ENCODE measurements at regions not wholly inside any gene's neighbourhood (a gene's known extent, or its start where the extent isn't known, plus 50 kb on each side); places are given as distances from the start of the nearest gene placed in this dataset.

DNA sequence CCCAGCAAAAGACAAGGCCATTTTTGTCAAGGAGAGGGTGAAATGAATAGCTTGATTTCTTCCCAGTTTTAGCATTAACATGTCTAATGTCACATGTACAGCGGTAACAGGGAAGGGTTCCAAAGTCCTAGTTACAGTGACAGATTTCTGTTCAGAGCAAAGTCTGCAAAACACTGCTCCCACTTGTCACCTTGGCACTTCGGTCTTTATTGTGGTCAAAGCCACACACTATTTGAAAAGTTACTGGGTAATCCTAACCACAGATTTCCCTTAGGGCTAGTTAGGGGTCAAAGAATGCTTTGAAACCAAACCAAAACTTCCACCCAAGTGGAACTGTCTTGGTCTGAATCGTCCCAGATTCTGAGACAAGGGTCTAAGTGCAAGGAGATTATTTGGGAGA is 455.6 kb downstream of the HS3ST3B1 start:
- Mint-ChIP-seq H3K4me3 (no peak overlapping the region), H3K36me3 (ENCODE audit: low read depth) (no peaks in the 10 kb centered on the region), H3K27ac (no peak overlapping the region), H3K4me1 (ENCODE audit: low read depth) (no peaks in the 10 kb centered on the region), H3K9me3 (ENCODE audit: insufficient read depth) (no peaks in the 10 kb centered on the region), H3K27me3 (ENCODE audit: low read depth) (peaks cover 4% of the 10 kb centered on the region)
- CTCF ChIA-PET: no interaction called here
- POLR2A ChIA-PET: no interaction called here
- DNase-seq: no peak
- ATAC-seq: no peak

DNA sequence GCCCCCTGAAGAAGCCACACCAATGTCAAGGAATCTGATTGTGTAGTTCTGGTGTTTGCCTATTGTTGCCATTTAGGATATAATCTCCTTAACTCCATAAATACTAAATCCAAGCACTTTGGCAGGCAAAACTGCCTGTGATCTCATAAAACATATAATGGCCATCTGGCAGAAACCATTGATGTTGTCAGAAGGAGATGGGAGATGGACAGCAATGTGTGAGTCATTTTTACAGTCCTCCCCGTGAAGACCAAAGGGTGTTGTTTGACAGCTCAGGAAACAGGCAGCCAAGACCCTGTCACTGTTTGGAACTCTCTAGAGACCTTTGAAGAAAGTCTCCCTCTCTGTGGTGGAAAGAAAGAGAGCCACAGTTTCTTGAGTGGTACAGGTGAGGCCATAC is 454.1 kb downstream of the HS3ST3B1 start:
- H3K36me3 Mint-ChIP-seq (ENCODE audit: low read depth): no peaks in the 10 kb centered on the region
- POLR2A ChIA-PET: no interaction called here

DNA sequence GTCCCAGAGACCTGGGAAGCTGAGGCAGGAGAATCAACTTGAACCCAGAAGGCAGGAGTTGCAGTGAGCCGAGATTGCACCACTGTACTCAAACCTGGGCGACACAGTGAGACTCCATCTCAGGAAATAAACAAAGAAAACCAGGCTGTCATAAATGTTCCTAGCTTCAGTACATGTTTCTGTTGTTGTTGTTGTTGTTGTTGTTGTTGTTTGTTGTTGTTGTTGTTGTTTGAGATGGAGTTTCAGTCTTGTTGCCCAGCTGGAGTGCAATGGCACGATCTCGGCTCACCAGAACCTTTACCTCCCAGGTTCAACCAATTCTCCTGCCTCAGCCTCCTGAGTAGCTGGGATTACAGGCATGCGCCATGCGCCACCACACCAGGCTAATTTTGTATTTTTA is 452.5 kb downstream of the HS3ST3B1 start:
- no peak for DNase-seq
- POLR2A ChIA-PET: no interaction called here
- peaks cover 1% of the 10 kb centered on the region for H3K27me3 Mint-ChIP-seq (ENCODE audit: low read depth)
- CTCF ChIA-PET: no interaction called here
- no peak for ATAC-seq
- no peak overlapping the region for H3K4me3 Mint-ChIP-seq
- H3K9me3 Mint-ChIP-seq (ENCODE audit: insufficient read depth): no peaks in the 10 kb centered on the region
- no peaks in the 10 kb centered on the region for H3K4me1 Mint-ChIP-seq (ENCODE audit: low read depth)
- H3K36me3 Mint-ChIP-seq (ENCODE audit: low read depth): no peaks in the 10 kb centered on the region
- no peak overlapping the region for H3K27ac Mint-ChIP-seq

More for the DNA sequence above, 454.1 kb downstream of the HS3ST3B1 start:
- CTCF ChIA-PET: no interaction called here
- Mint-ChIP-seq H3K9me3 (ENCODE audit: insufficient read depth) (no peaks in the 10 kb centered on the region), H3K4me1 (ENCODE audit: low read depth) (no peaks in the 10 kb centered on the region), H3K27me3 (ENCODE audit: low read depth) (peaks cover 4% of the 10 kb centered on the region), H3K27ac (no peak overlapping the region), H3K4me3 (no peak overlapping the region)
- no peak for ATAC-seq
- DNase-seq: no peak

DNA sequence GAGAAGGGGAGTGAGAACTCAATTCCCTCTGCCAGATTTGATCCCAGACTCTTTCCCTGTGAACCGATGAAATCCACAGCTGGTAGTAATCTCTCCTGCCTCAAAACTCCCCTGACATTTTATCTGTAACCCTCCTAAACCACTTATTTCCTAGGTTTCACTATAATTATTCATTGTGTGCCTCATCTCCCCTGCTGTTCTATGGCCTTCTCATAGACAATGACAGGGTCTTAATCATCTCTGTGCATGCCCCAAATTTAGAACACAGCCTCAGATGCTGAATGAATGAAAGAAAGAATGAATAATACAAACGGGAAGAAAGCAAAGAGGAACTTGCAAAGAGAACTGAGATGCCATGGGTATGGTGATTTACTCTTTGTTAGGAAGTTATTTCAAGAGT is 451.1 kb downstream of the HS3ST3B1 start:
- H3K36me3 Mint-ChIP-seq (ENCODE audit: low read depth): no peaks in the 10 kb centered on the region
- ATAC-seq (no peak), DNase-seq (no peak)
- H3K27ac Mint-ChIP-seq: no peak overlapping the region
- CTCF ChIA-PET: no interaction called here
- no peaks in the 10 kb centered on the region for H3K27me3 Mint-ChIP-seq (ENCODE audit: low read depth)
- POLR2A ChIA-PET: no interaction called here
- H3K4me3 Mint-ChIP-seq: no peak overlapping the region
- H3K9me3 Mint-ChIP-seq (ENCODE audit: insufficient read depth): no peaks in the 10 kb centered on the region
- no peaks in the 10 kb centered on the region for H3K4me1 Mint-ChIP-seq (ENCODE audit: low read depth)

DNA sequence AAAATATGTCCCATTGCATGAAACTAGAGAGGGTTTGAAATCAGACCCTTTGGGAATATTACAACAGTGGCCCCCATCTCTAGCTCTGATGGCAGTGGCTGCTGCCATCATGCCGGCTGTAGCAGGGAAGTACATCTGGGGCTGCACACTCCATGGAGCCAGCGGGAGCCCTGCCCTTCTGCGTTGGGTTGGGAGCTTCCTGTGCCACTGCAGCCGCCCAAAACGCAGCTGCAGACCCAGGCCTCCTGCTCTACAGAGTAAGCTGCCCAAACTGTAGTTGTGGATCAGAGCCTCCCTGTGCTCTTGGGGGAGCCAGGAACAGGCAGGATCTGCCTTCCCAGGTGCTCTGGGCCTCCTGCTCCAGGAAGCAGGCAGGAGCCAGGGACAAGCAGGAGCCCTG is 450.0 kb downstream of the HS3ST3B1 start:
- no peak for ATAC-seq
- no peaks in the 10 kb centered on the region for H3K4me1 Mint-ChIP-seq (ENCODE audit: low read depth)
- ChIA-PET CTCF (no interaction called here), POLR2A (no interaction called here)
- no peak for DNase-seq
- no peak overlapping the region for H3K4me3 Mint-ChIP-seq
- no peaks in the 10 kb centered on the region for H3K27me3 Mint-ChIP-seq (ENCODE audit: low read depth)
- no peak overlapping the region for H3K27ac Mint-ChIP-seq
- no peaks in the 10 kb centered on the region for H3K36me3 Mint-ChIP-seq (ENCODE audit: low read depth)
- no peaks in the 10 kb centered on the region for H3K9me3 Mint-ChIP-seq (ENCODE audit: insufficient read depth)

DNA sequence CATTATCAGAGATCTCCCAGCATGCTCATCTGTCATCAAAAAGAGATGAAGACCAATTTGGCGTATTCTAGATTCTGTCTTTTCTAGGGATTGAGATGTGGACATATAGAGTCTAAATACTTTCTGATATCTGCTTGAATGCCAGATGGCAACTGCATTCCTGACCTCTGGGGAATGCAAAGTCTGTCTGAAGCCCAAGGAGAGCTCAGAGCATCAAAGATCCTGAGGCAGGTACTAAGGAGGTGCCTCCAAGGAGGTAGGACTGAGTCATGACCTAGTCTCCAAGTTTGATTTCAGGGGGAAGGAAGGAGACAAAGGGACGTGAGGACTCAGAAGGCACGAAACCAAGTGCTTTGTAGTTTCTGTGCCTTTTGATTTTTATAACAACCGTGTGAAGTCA is 448.4 kb downstream of the HS3ST3B1 start:
- Mint-ChIP-seq H3K27me3 (ENCODE audit: low read depth) (no peaks in the 10 kb centered on the region), H3K9me3 (ENCODE audit: insufficient read depth) (no peaks in the 10 kb centered on the region), H3K36me3 (ENCODE audit: low read depth) (no peaks in the 10 kb centered on the region), H3K4me3 (no peak overlapping the region), H3K27ac (no peak overlapping the region), H3K4me1 (ENCODE audit: low read depth) (no peaks in the 10 kb centered on the region)
- ChIA-PET POLR2A (no interaction called here), CTCF (no interaction called here)
- no peak for DNase-seq
- no peak for ATAC-seq

DNA sequence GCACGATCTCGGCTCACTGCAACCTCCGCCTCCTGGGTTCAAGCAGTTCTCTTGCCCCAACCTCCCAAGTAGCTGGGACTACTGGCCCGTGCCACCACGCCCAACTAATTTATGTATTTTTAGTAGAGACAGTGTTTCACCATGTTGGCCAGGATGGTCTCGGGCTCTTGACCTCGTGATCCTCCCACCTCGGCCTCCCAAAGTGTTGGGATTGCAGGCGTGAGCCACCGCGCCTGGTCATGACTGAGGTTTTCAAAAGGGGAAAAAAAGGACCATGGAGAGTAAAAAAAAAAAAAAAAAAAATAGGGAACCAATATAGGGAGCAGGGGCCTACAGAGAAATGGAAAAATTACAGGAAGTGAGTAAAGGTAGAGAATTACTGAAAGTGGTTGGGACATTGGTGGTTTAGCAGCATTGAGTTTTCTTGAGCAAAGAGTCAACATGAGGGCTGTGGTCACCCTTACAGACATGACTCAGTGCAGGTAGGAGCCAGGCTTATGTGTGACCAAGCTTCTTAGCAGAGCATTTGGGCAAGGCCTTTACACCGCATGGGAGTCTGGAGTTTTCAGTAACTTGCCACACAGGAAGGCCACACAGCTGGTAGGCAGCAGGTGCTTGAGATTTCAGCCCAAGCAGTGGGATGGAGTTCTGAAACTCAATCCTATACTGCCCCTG is 447.3 kb downstream of the HS3ST3B1 start:
- no peak overlapping the region for H3K4me3 Mint-ChIP-seq

DNA sequence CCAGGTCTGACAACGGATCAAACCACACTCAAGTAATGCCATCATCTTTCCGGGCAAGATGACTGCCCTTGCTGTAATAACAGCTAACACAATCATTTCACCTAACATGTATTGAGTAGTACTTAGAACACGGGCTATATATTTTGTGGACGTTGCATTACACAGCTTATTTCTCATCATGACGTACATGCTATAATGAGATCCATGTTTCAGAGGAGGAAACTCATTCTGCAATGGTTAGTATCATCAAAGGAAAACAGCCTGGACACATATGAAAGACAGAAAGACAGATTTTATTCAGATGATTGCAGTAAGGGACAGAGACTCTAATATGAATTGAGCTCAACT is 446.7 kb downstream of the HS3ST3B1 start:
- Mint-ChIP-seq H3K27me3 (ENCODE audit: low read depth) (no peaks in the 10 kb centered on the region), H3K4me1 (ENCODE audit: low read depth) (no peaks in the 10 kb centered on the region), H3K27ac (no peak overlapping the region), H3K36me3 (ENCODE audit: low read depth) (no peaks in the 10 kb centered on the region), H3K9me3 (ENCODE audit: insufficient read depth) (no peaks in the 10 kb centered on the region), H3K4me3 (no peak overlapping the region)
- DNase-seq: no peak
- ATAC-seq: no peak
- ChIA-PET POLR2A (no interaction called here), CTCF (no interaction called here)

More for the DNA sequence above, 447.3 kb downstream of the HS3ST3B1 start:
- H3K27ac Mint-ChIP-seq: no peak overlapping the region
- no peaks in the 10 kb centered on the region for H3K27me3 Mint-ChIP-seq (ENCODE audit: low read depth)
- POLR2A ChIA-PET: no interaction called here
- ATAC-seq: no peak
- no peak for DNase-seq
- no peaks in the 10 kb centered on the region for H3K4me1 Mint-ChIP-seq (ENCODE audit: low read depth)
- no peaks in the 10 kb centered on the region for H3K36me3 Mint-ChIP-seq (ENCODE audit: low read depth)
- H3K9me3 Mint-ChIP-seq (ENCODE audit: insufficient read depth): no peaks in the 10 kb centered on the region
- CTCF ChIA-PET: no interaction called here

DNA sequence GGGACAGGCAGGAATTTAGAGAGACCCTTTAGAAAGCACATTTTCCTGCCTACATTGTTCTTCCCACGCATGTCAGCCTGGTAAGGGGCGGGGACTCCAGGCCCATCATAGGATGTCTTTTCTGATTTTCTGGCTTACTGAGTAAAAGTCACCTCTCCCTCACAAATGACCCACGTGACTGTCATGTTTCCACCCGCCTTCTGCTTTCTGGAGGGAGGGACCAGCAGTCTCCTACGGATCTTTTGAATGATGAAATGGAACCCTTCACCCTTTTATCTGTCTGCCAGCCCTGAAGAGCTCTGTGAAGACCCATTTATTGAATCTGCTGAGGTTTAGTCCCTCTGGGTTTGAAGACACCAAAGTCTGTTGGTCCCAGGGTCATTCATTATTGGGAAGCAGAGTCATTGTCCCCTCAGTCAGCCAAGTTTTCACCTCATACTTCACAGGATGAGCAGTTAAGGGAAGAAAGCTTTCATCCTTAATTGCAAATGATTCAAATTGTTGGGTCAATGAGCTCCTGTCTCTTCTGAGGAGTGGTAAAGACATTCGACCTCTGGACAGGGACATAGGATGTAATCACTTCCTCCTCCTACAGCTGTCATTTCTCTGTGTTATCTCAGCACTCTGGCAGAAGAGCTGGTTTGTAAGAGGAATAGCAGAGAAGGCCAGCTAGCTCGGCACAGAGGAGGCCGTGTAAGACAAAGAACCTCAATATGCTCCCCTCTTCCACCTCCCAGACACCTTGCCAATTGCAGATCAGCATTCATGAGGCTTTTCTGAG is 446.1 kb downstream of the HS3ST3B1 start:
- Mint-ChIP-seq H3K36me3 (ENCODE audit: low read depth) (no peaks in the 10 kb centered on the region), H3K27me3 (ENCODE audit: low read depth) (no peaks in the 10 kb centered on the region), H3K9me3 (ENCODE audit: insufficient read depth) (no peaks in the 10 kb centered on the region), H3K4me3 (no peak overlapping the region), H3K27ac (no peak overlapping the region), H3K4me1 (ENCODE audit: low read depth) (no peaks in the 10 kb centered on the region)
- CTCF ChIA-PET: no interaction called here
- DNase-seq (no peak), ATAC-seq (no peak)
- POLR2A ChIA-PET: no interaction called here

DNA sequence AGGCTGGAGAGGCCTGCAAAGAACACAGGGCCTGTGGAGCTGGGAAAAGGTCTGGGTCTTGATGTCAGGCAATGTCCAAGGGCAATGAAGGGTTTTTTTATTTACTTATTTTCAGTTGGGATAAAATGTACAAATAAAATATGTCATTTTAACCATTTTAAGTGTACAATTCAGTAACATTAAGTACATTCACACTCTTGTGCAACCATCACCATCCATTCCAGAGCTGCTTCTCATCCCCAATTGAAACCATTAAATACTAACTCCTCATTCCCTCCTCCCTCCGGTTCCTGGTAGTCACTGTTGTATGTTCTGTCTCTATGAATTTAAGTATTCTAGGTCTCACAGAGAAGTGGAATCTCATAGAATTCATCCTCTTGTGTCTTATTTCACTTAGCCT is 444.7 kb downstream of the HS3ST3B1 start:
- no peaks in the 10 kb centered on the region for H3K27me3 Mint-ChIP-seq (ENCODE audit: low read depth)

DNA sequence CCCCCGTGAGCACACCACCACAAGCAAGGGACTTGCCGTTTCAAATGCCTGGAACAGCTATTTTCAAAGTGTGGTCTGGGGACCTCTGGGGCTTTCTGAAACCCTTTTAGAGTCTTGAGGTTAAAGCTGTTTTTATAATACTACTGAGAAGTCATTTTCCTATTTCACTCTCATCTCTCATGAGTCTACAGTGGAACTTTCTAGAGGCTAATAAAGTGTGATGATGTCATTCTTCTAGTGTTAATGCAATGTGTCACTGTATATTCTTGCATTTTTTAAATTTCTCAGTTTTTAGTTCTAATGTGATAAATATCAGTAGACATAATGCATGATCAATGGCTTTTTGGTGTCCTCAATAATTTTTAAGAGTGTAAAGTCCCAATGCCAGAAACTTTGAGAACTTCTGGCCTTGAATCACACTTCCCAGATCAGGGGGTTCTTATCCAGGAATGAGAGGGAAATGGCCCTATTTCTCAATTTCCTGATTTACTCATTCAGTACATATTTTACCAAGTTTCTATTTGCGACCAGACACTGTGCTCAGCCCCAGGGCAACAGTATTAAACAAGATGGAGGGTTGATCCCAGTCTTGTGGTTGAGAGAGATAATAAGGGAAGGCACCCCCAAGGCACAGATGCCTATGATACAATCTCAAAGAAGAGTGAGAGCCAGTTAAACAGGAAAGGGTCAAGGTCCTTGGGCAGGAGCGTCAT is 444.0 kb downstream of the HS3ST3B1 start:
- DNase-seq (no peak), ATAC-seq (no peak)
- CTCF ChIA-PET: no interaction called here
- Mint-ChIP-seq H3K4me1 (ENCODE audit: low read depth) (no peaks in the 10 kb centered on the region), H3K27ac (no peak overlapping the region), H3K27me3 (ENCODE audit: low read depth) (no peaks in the 10 kb centered on the region), H3K36me3 (ENCODE audit: low read depth) (no peaks in the 10 kb centered on the region), H3K9me3 (ENCODE audit: insufficient read depth) (no peaks in the 10 kb centered on the region), H3K4me3 (no peak overlapping the region)
- POLR2A ChIA-PET: no interaction called here

More for the DNA sequence above, 444.7 kb downstream of the HS3ST3B1 start:
- ChIA-PET POLR2A (no interaction called here), CTCF (no interaction called here)
- Mint-ChIP-seq H3K9me3 (ENCODE audit: insufficient read depth) (no peaks in the 10 kb centered on the region), H3K36me3 (ENCODE audit: low read depth) (no peaks in the 10 kb centered on the region), H3K4me3 (no peak overlapping the region), H3K27ac (no peak overlapping the region), H3K4me1 (ENCODE audit: low read depth) (no peaks in the 10 kb centered on the region)
- DNase-seq: no peak
- no peak for ATAC-seq

DNA sequence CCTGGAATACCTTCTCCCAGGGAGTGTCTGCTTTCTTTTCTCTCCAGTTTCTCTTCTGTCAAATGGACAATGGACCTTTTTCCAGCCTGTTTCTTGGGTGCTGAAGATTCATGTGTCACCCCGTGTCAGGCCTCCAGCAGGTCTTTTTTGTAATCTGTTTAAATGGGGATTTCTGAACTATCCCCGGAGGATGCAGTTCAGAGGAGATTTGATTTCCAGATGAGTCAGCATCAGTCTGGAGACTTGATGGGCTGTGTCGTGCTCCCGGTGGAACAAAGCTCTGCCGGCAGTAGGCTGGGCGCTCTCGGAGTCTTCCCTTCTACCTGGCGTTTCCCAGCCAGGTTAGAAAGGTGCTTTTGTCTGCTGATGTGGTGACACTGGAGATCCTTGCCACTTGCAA is 440.6 kb downstream of the HS3ST3B1 start:
- Mint-ChIP-seq H3K9me3 (ENCODE audit: insufficient read depth) (no peaks in the 10 kb centered on the region), H3K4me1 (ENCODE audit: low read depth) (no peaks in the 10 kb centered on the region), H3K27ac (no peak overlapping the region), H3K27me3 (ENCODE audit: low read depth) (no peaks in the 10 kb centered on the region), H3K36me3 (ENCODE audit: low read depth) (no peaks in the 10 kb centered on the region), H3K4me3 (no peak overlapping the region)
- ChIA-PET CTCF (no interaction called here), POLR2A (no interaction called here)
- no peak for ATAC-seq
- no peak for DNase-seq
